GM06990 (cell line): ENCODE measurements at regions not wholly inside any gene's neighbourhood (a gene's known extent, or its start where the extent isn't known, plus 50 kb on each side); places are given as distances from the start of the nearest gene placed in this dataset.
"Not testable (repeated sequence)": the region's sequence is repeated elsewhere in the genome, so short reads cannot be mapped to it uniquely, and the experiment has no call there.

ENCODE experiments used
- DNase-seq: peaks from one replicate; pipeline ENCODE4 v3.0.0-alpha.2; 2011; ENCODE audit not compliant: insufficient read length; ENCODE audit errors: extremely low read depth
- H3K27me3 ChIP-seq: replicated peaks from 2 replicates; pipeline ENCODE4 v1.6.0; 2011; ENCODE audit warnings: low read length; ENCODE audit not compliant: control insufficient read depth, insufficient read depth
- H3K36me3 ChIP-seq: 2 replicates; pipeline ENCODE4 v1.5.1; 2011; ENCODE audit warnings: low read length; ENCODE audit not compliant: control insufficient read depth, insufficient read depth
- H3K4me3 ChIP-seq: replicated peaks from 2 replicates; pipeline ENCODE4 v1.5.1; 2011; ENCODE audit warnings: low read depth, mild to moderate bottlenecking, control low read depth, low read length
- CTCF ChIP-seq: IDR thresholded peaks from 2 replicates; pipeline ENCODE4 v1.5.1; 2011; ENCODE audit warnings: low read length, control low read depth, mild to moderate bottlenecking, inconsistent platforms; ENCODE audit not compliant: insufficient read depth, poor library complexity, severe bottlenecking

- Histone ChIP-seq H3K36me3 (no peaks in the 10 kb centered on the region), H3K4me3 (no peak overlapping the region), H3K27me3 (no peaks in the 10 kb centered on the region)
- TF ChIP-seq CTCF = no peak
- DNase-seq = no peak
Observed at GRCh38 chr1:66478116-66478515, 55.8 kb upstream of the SGIP1 start.

- H3K4me3 ChIP-seq = no peak overlapping the region
- no peaks in the 10 kb centered on the region for H3K27me3 ChIP-seq
- no peak for DNase-seq
- no peak for TF ChIP-seq CTCF
- H3K36me3 ChIP-seq = no peaks in the 10 kb centered on the region
Observed at GRCh38 chr1:66480162-66480561, 53.8 kb upstream of the SGIP1 start.

DNA sequence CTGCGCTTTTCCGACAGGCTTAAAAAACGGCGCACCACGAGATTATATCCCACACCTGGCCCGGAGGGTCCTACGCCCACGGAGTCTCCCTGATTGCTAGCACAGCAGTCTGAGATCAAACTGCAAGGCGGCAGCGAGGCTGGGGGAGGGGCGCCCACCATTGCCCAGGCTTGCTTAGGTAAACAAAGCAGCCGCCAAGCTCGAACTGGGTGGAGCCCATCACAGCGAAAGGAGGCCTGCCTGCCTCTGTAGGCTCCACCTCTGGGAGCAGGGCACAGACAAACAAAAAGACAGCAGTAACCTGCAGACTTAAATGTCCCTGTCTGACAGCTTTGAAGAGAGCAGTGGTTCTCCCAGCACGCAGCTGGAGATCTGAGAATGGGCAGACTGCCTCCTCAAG is 52.7 kb upstream of the SGIP1 start:
- not testable (repeated sequence) for H3K36me3 ChIP-seq, H3K4me3 ChIP-seq, H3K27me3 ChIP-seq, DNase-seq
